Aorta (tissue), 5 donors: ENCODE measurements at regions not wholly inside any gene's neighbourhood (a gene's known extent, or its start where the extent isn't known, plus 50 kb on each side); places are given as distances from the start of the nearest gene placed in this dataset.

ENCODE experiments used
- ATAC-seq: fragments of 200-7000 bp; cut with Tn5 transposase; one replicate; pipeline ENCODE4 v1.9.1; 2022; ENCODE audit warnings: moderate library complexity; ENCODE audit not compliant: low FRiP score
- DNase-seq, 2 donors: peaks; one replicate each; pipeline ENCODE4 v3.0.0-alpha.2; 2020
- H3K27ac ChIP-seq, 2 donors: one replicate each; pipeline ENCODE4 v1.5.1; 2013; ENCODE audit warnings: low read length in 2 of 2, mild to moderate bottlenecking in 2 of 2, moderate library complexity in 2 of 2, control low read depth in 1 of 2, inconsistent platforms in 1 of 2, low read depth in 1 of 2
- H3K27me3 ChIP-seq, 2 donors: one replicate each; pipeline ENCODE4 v1.6.1; 2013; ENCODE audit warnings: control low read depth in 1 of 2, low read length in 1 of 2, mild to moderate bottlenecking in 1 of 2, moderate library complexity in 1 of 2; ENCODE audit not compliant: insufficient read depth in 2 of 2, control insufficient read depth in 1 of 2
- H3K36me3 ChIP-seq, 2 donors: one replicate each; pipeline ENCODE4 v1.6.1; 2013; ENCODE audit warnings: control low read depth in 1 of 2, low read length in 1 of 2, mild to moderate bottlenecking in 1 of 2; ENCODE audit not compliant: insufficient read depth in 2 of 2, control insufficient read depth in 1 of 2
- H3K4me1 ChIP-seq, 2 donors: one replicate each; pipeline ENCODE4 v1.6.1; 2013; ENCODE audit warnings: low read length in 2 of 2, control low read depth in 1 of 2, mild to moderate bottlenecking in 1 of 2, moderate library complexity in 1 of 2; ENCODE audit not compliant: insufficient read depth in 2 of 2, control insufficient read depth in 1 of 2
- H3K4me3 ChIP-seq, 2 donors: one replicate each; pipeline ENCODE4 v1.5.1; 2013; ENCODE audit warnings: low read length in 2 of 2, control low read depth in 1 of 2, mild to moderate bottlenecking in 1 of 2
- H3K9me3 ChIP-seq: one replicate; pipeline ENCODE4 v1.6.1; 2013; ENCODE audit warnings: mild to moderate bottlenecking, low read length; ENCODE audit not compliant: control insufficient read depth
- WGBS, 2 donors: extraction: QIAGEN DNeasy Blood & Tissue Kit; methylation state at CpG; one replicate each; pipeline ENCODE4 v1.1.7; 2013; 5-methylcytosine and 5-hydroxymethylcytosine counted together
- intact Hi-C, 2 donors: fragments of 100-400 bp; cut with DNase I; formaldehyde crosslinking; loops; one replicate each; pipeline versions ENCODE4 v1.14.2 to v1.15.0; 2022
- donor health status: healthy with polysubstance abuse.
- donor health status: Bipolar disorder and iron deficiency.
- donor health status: DM: no; HTN: no; CAD: no.
- donor health status: DM: no; HTN: no; CAD: no.
- donor health status: DM: yes; HTN: yes; CAD: no.

DNA sequence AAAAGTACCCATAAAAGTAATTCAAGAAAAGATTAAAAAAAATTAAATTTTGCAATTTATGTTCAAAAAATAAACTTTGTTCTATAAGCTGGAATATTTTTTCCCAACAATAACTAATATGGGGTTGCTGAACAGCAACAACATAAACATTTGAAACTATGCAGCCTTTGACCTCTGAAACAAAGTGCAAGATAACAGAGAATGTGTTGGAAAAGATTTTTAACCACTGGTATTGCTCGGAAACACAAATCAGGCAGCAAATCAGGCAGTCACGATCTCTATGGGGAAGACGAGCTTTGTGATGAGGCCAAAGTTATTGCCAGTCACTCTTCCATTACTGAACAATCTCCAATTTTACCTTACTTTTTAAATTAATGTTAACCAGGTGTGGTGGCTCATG is 332.1 kb downstream of the PABPC4L start:
- intact Hi-C loops, result no loop called here
- Histone ChIP-seq H3K9me3 (no peaks in the 10 kb centered on the region), H3K36me3 (no peaks in the 10 kb centered on the region), H3K27me3 (no peaks in the 10 kb centered on the region), H3K4me1 (peaks cover 0 to 4% of the 10 kb centered on the region in 2 donors), H3K4me3 (no peak overlapping the region), H3K27ac (no peak overlapping the region)
- DNase-seq (no peak), ATAC-seq (no peak)
- 73 to 83% methylated on average over 3 of the region's 3 CpGs for WGBS, 2 donors

DNA sequence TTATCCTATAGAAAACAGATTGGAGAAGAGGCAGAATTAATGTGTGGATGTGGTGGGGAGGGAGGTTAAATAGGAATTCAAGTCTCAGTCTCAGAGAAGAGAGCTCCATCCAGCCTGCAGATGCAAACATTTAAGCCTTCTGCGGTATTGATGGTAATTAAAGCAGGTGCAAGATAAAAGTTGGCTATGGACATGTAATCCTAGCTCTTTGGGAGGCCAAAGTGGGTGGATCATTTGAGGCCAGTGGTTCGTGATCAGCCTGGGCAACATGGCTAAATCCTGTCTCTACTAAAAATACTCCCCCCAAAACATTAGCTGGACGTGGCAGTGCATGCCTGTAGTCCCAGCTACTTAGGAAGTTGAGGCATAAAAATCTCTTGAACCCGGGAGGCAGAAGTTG is 332.7 kb downstream of the PABPC4L start:
- no peaks in the 10 kb centered on the region for H3K9me3 ChIP-seq
- intact Hi-C loops, result no loop called here
- 91 to 95% methylated on average over 4 of the region's 4 CpGs for WGBS, 2 donors
- H3K36me3 ChIP-seq, result no peaks in the 10 kb centered on the region
- H3K27ac ChIP-seq, result no peak overlapping the region
- DNase-seq (no peak), ATAC-seq (no peak)
- no peaks in the 10 kb centered on the region for H3K27me3 ChIP-seq
- peaks cover 0 to 4% of the 10 kb centered on the region in 2 donors for H3K4me1 ChIP-seq
- H3K4me3 ChIP-seq, result no peak overlapping the region

DNA sequence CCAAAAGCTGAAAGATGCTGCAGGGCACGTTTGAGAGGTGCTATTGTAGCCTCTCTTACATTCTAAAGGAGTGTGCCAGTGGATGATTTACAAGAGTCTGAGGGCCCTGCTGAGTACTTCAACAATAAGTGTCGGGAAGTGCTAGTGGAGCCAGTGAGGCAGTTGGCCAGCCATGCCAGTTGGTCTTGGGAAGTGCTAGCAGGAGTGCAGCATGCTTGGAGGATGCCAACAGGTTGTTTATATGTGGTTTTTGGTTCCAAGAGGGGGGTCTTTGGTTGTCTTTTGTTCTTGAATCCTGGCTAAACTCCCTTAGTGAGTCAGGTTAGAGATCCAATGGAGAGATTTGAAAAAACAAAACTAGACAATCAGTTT is 335.3 kb downstream of the PABPC4L start:
- no peak for ATAC-seq
- intact Hi-C loops, result no loop called here
- Histone ChIP-seq H3K9me3 (no peaks in the 10 kb centered on the region), H3K27ac (no peak overlapping the region), H3K36me3 (no peaks in the 10 kb centered on the region), H3K4me1 (peaks cover 0 to 4% of the 10 kb centered on the region in 2 donors), H3K27me3 (no peaks in the 10 kb centered on the region), H3K4me3 (no peak overlapping the region)
- WGBS, 2 donors, result 57 to 59% methylated on average over 2 of the region's 2 CpGs
- no peak for DNase-seq

DNA sequence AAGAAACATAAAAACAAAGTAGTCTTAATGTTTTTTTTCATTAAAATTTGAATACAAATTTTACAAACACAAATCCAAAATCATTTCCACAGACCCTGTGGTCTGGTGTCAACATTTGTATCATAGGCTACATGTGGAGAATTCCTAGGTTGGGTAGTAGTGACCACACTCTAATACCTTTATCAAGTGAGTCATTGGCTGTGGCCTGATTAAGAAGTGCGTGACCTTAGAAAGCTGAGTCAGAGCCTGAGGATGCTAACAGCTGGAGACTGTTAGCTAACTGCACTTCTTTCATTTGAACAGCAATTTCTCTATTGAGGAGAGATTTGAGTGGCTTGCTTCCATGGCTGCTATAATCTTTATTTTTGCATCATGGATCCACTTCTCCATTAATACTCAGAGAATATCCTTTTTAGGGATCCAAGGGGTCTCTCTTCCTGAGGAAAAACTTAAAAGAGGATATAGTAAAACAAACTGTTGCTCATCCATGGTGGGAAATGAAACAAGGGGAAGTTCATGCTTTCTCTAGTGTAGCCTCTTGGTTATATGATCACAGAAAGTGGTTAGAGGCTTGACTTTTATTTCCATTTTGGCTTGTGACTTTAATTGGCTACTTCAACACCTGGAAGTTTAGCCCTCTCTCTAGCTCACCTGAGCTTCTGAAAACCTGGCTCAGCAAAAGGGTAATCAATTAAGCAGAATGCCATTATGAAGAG is 335.8 kb downstream of the PABPC4L start:
- H3K27ac ChIP-seq, result no peak overlapping the region
- peak; percentile 54 for ATAC-seq
- no peak overlapping the region for H3K4me3 ChIP-seq
- H3K9me3 ChIP-seq, result no peaks in the 10 kb centered on the region
- H3K36me3 ChIP-seq, result no peaks in the 10 kb centered on the region
- intact Hi-C loops, result no loop called here
- no peaks in the 10 kb centered on the region for H3K27me3 ChIP-seq
- H3K4me1 ChIP-seq, result peaks cover 0 to 4% of the 10 kb centered on the region in 2 donors
- 42 to 48% methylated on average over 1 of the region's 1 CpG for WGBS, 2 donors
- DNase-seq, result no peak

DNA sequence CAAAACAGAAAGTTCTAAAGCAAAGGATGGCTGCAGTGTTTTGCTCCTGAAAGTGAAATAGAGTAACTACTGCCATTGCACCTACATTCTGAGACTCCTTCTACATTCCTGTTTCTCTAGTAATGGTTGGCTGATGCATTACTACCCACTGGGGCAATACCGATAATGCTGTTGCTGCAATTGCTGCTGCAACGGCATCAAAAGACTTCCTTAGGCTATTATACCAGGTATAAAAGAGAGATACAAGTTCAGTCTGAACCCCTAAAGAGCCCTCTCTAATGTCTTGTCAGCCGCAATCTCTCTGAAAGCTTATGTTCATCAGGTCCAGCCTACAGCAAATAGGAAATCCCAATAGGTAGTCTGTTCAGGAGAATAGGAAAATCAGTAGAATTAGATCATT is 338.4 kb downstream of the PABPC4L start:
- no peaks in the 10 kb centered on the region for H3K27me3 ChIP-seq
- peaks cover 0 to 4% of the 10 kb centered on the region in 2 donors for H3K4me1 ChIP-seq
- WGBS, 2 donors, result 96 to 97% methylated on average over 3 of the region's 3 CpGs
- DNase-seq (no peak), ATAC-seq (no peak)
- H3K9me3 ChIP-seq, result no peaks in the 10 kb centered on the region
- intact Hi-C loops, result no loop called here
- H3K4me3 ChIP-seq, result no peak overlapping the region
- H3K36me3 ChIP-seq, result no peaks in the 10 kb centered on the region
- no peak overlapping the region for H3K27ac ChIP-seq

DNA sequence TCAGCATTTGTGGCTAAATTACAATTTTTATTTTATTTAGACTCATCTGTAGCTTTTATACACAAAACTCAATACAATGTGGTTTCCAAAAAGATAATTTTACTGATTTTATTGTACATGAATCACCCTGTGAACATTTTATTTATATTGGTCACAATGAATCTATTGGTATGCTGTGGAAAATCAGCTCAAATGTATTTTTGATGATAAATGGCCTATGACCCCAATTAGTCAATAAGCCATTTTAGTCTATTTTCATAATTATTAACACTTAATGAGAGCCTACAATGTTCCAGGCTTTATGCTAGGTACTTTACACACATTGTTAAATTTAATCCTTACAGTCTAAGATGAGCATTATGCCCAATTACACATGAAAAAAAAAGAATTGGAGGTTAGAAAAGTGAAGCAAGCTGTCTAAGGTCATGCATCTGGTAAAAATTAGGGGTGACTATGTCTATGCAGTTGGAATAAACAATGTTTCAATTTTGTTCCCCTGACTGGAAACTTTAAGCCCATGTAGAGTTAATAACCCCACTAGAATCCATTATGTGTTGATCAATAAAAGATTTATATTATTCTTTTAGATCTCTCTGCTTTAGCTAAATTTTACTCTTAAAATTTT is 344.7 kb downstream of the PABPC4L start:
- no peak for ATAC-seq
- no peak for DNase-seq
- Histone ChIP-seq H3K9me3 (no peaks in the 10 kb centered on the region), H3K4me1 (no peaks in the 10 kb centered on the region), H3K36me3 (no peaks in the 10 kb centered on the region), H3K27ac (no peak overlapping the region), H3K27me3 (no peaks in the 10 kb centered on the region), H3K4me3 (no peak overlapping the region)
- intact Hi-C loops, result no loop called here

DNA sequence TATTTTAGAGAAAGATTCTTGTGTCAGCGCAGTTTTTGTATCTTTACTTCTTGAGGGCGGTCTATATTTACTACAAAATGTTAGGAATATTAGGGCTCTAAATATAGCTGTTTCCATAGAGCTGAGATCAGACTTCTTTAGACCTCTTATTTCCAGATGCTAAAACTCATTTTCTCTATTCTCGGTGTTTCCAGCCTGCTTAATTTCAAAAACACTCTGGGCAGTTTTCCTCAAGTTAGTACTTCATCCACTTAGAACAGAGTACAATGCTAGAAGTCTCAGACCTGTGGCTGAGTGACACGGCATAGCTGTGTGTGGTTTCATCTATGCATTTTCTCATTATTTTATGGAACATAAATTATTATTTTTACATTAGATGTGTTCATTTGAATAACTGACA is 346.6 kb downstream of the PABPC4L start:
- DNase-seq (no peak), ATAC-seq (no peak)
- H3K4me1 ChIP-seq, result no peaks in the 10 kb centered on the region
- no peak overlapping the region for H3K27ac ChIP-seq
- H3K9me3 ChIP-seq, result no peaks in the 10 kb centered on the region
- intact Hi-C loops, result no loop called here
- WGBS, 2 donors, result 83 to 87% methylated on average over 4 of the region's 4 CpGs
- H3K4me3 ChIP-seq, result no peak overlapping the region
- H3K36me3 ChIP-seq, result no peaks in the 10 kb centered on the region
- no peaks in the 10 kb centered on the region for H3K27me3 ChIP-seq

DNA sequence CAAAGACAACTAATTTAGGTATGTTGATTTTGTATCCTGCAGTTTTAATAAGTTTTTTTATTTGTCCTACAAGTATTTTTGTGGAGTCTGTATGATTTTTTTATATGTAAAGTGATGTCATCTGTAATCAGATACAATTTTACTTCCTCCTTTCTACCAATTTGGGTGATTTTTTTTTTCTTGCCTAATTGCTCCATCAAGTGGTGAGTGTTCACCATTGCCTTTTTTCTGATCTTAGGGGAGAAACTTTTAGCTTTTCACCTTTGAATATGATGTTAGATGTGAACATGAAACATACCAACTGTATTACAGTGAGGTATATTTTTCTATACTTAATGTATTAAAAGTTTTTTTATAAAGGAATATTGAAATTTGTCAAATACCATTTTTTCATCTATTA is 362.3 kb downstream of the PABPC4L start:
- intact Hi-C loops, result no loop called here
- DNase-seq (no peak), ATAC-seq (no peak)
- no peaks in the 10 kb centered on the region for H3K36me3 ChIP-seq
- no peaks in the 10 kb centered on the region for H3K4me1 ChIP-seq
- H3K4me3 ChIP-seq, result no peak overlapping the region
- H3K27ac ChIP-seq, result no peak overlapping the region
- no peaks in the 10 kb centered on the region for H3K27me3 ChIP-seq
- H3K9me3 ChIP-seq, result peaks cover 4% of the 10 kb centered on the region

DNA sequence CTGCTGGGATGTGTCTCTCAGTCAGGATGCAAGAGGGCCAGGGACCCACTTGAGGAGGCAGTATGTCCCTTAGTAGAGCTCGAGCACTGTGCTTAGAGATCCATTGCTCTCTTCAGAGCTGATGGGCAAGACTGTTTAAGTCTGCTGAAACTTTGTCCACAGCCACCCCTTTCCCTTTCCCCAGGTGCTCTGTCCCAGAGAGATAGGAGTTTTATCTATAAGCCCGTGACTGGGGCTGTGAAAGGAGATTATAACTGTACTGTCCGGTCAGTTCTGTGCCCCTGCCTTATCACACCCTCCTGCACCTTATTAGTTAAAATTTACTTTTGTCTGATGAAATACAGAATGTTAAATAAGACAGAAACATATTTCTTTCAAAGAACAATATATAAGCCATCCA is 378.4 kb downstream of the PABPC4L start:
- H3K9me3 ChIP-seq, result peaks cover 2% of the 10 kb centered on the region
- DNase-seq, result no peak
- 85 to 88% methylated on average over 3 of the region's 3 CpGs for WGBS, 2 donors

More for the DNA sequence above, 378.4 kb downstream of the PABPC4L start:
- Histone ChIP-seq H3K27ac (no peak overlapping the region), H3K4me1 (no peaks in the 10 kb centered on the region), H3K27me3 (no peaks in the 10 kb centered on the region), H3K36me3 (no peaks in the 10 kb centered on the region), H3K4me3 (no peak overlapping the region)
- intact Hi-C loops, result no loop called here
- no peak for ATAC-seq
